ENCODE measurements at regions not wholly inside any gene's neighbourhood (a gene's known extent, or its start where the extent isn't known, plus 50 kb on each side); places are given as distances from the start of the nearest gene placed in this dataset.

DNA sequence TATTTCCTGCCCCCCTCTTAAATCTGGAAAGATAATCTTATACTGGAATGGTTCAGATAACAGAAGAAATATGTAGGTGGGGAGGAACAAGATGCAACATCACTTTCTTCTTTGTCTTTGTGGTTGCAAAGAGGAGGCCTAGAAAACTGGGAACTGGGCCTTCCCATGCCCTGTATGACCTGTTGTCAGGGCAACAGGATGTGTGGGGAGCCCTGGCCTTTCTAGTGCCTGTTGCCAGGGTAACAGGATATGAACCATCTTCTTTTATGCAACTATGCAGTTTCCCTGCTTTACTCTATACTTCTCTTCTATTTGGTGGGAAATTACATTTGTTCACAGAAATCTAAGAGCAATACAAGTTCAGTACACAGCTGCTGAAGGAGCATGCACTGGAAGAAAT is 79.8 kb upstream of the PDE1A start:
- TF ChIP-seq, protein P1, sequence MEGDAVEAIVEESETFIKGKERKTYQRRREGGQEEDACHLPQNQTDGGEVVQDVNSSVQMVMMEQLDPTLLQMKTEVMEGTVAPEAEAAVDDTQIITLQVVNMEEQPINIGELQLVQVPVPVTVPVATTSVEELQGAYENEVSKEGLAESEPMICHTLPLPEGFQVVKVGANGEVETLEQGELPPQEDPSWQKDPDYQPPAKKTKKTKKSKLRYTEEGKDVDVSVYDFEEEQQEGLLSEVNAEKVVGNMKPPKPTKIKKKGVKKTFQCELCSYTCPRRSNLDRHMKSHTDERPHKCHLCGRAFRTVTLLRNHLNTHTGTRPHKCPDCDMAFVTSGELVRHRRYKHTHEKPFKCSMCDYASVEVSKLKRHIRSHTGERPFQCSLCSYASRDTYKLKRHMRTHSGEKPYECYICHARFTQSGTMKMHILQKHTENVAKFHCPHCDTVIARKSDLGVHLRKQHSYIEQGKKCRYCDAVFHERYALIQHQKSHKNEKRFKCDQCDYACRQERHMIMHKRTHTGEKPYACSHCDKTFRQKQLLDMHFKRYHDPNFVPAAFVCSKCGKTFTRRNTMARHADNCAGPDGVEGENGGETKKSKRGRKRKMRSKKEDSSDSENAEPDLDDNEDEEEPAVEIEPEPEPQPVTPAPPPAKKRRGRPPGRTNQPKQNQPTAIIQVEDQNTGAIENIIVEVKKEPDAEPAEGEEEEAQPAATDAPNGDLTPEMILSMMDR (IDR thresholded peaks at IDR 0.05; ENCODE audit: borderline replicate concordance, extremely low read depth, low read length, poor library complexity, severe bottlenecking): no peak
- no peak for TF ChIP-seq EZH2 (IDR thresholded peaks at IDR 0.05; ENCODE audit: borderline replicate concordance, low read depth, low read length, severe bottlenecking)

Measured in DND-41 (cell line).